ENCODE measurements at regions not wholly inside any gene's neighbourhood (a gene's known extent, or its start where the extent isn't known, plus 50 kb on each side); places are given as distances from the start of the nearest gene placed in this dataset.

DNA sequence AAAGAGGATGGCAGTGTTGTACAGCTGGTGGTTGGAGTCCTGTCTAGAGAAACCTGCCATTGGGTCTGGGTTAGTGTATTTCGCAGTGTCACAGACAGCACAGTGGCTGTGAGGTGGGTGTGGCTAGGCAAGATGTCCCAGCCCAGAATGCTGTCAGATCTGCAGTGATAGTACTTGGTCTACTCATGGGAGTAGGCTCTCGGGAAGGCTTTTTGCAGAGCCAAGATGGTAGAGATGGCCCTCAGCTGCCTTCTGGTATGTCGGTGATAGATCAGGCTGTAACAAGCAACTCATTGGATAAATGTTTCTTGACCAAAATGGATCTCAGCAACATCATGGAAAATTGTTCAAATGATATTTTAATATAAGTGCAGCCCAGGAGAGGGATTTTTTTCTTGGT lies 84.3 kb upstream of the WDR1 start:
- DNase-seq (ENCODE audit: low read depth in 2 of 2), result no peak
- TF ChIP-seq CTCF (IDR thresholded peaks at IDR 0.05; ENCODE audit: low read depth, low read length), result no peak
- H3K4me3 ChIP-seq (replicated peaks in 1 of 2; ENCODE audit: low read depth in 2 of 2, low read length in 2 of 2), result no peak overlapping the region

- no peak overlapping the region for H3K4me3 ChIP-seq (replicated peaks in 1 of 2; ENCODE audit: low read depth in 2 of 2, low read length in 2 of 2)
- no peak for TF ChIP-seq CTCF (IDR thresholded peaks at IDR 0.05; ENCODE audit: low read depth, low read length)
- no peak for DNase-seq (ENCODE audit: low read depth in 2 of 2)
These were observed 81.8 kb upstream of the WDR1 start for GRCh38 chr4:10198365-10198764.

- no peak for TF ChIP-seq CTCF (IDR thresholded peaks at IDR 0.05; ENCODE audit: low read depth, low read length)
- no peak for DNase-seq (ENCODE audit: low read depth in 2 of 2)
- H3K4me3 ChIP-seq (replicated peaks in 1 of 2; ENCODE audit: low read depth in 2 of 2, low read length in 2 of 2), result no peak overlapping the region
These were observed 81.4 kb upstream of the WDR1 start for GRCh38 chr4:10197952-10198351.

DNA sequence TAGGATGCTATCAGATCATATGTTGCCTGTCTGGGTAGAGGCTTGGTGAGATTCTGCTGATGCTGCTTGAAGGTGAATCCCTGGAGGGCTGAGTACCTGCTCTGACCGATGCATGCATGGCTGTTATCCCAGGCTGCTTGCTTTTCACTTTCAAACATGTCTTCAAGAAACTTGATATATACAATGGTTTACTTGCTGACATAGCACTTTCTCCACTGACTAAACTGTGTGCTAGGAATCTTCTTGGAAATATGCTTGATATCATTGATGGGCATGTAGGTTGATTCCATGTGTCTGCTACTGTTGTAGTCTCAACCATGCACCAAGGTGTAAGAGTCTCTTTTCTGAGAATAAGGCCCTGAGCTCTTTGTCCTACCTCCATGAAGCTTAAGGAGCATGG lies 79.6 kb upstream of the WDR1 start:
- H3K4me3 ChIP-seq (replicated peaks in 1 of 2; ENCODE audit: low read depth in 2 of 2, low read length in 2 of 2), result no peak overlapping the region
- no peak for DNase-seq (ENCODE audit: low read depth in 2 of 2)
- TF ChIP-seq CTCF (IDR thresholded peaks at IDR 0.05; ENCODE audit: low read depth, low read length), result no peak

GRCh38 chr4:10192331-10192730 lies 75.7 kb upstream of the WDR1 start:
- H3K4me3 ChIP-seq (replicated peaks in 1 of 2; ENCODE audit: low read depth in 2 of 2, low read length in 2 of 2), result no peak overlapping the region
- TF ChIP-seq CTCF (IDR thresholded peaks at IDR 0.05; ENCODE audit: low read depth, low read length), result no peak
- no peak for DNase-seq (ENCODE audit: low read depth in 2 of 2)

GRCh38 chr4:10188400-10189004 lies 71.9 kb upstream of the WDR1 start:
- no peak for TF ChIP-seq CTCF (IDR thresholded peaks at IDR 0.05; ENCODE audit: low read depth, low read length)
- no peak for DNase-seq (ENCODE audit: low read depth in 2 of 2)
- no peak overlapping the region for H3K4me3 ChIP-seq (replicated peaks in 1 of 2; ENCODE audit: low read depth in 2 of 2, low read length in 2 of 2)
